ENCODE measurements at regions not wholly inside any gene's neighbourhood (a gene's known extent, or its start where the extent isn't known, plus 50 kb on each side); places are given as distances from the start of the nearest gene placed in this dataset.

DNA sequence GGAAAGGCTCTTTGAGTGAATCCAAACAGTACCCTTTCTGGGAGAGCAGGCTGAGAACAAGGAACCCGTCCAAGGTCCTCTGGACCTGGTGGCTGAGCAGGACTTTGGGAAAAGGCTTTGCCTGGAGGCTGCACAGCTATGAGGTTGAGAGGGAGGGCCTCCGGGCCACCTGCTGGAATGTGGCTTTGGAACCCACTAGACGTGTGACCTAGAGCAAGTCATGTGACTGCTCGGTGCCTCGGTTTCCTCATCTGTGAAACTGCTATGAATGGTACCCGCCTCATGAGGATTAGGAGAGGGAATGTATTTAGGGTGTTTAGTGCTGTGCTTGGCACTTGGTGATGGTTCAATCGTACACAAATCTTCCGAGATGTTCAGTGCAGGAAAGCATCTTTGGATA, 50.4 kb downstream of the HAPSTR1 start:
- H3K27ac Mint-ChIP-seq: no peak overlapping the region
- H3K9me3 Mint-ChIP-seq: no peaks in the 10 kb centered on the region
- intact Hi-C loops (cut with micrococcal nuclease): no loop called here
- H3K36me3 Mint-ChIP-seq: no peaks in the 10 kb centered on the region
- H3K4me1 ChIP-seq (ENCODE audit: control insufficient read depth, insufficient read depth, low read length): peaks cover 9% of the 10 kb centered on the region
- no peaks in the 10 kb centered on the region for H3K27me3 ChIP-seq (ENCODE audit: control insufficient read depth, insufficient read depth, low read length)
- H3K4me3 ChIP-seq (ENCODE audit: low read length): no peak overlapping the region
- ATAC-seq: no peak
- no peak for DNase-seq
- TF ChIP-seq, protein P1, sequence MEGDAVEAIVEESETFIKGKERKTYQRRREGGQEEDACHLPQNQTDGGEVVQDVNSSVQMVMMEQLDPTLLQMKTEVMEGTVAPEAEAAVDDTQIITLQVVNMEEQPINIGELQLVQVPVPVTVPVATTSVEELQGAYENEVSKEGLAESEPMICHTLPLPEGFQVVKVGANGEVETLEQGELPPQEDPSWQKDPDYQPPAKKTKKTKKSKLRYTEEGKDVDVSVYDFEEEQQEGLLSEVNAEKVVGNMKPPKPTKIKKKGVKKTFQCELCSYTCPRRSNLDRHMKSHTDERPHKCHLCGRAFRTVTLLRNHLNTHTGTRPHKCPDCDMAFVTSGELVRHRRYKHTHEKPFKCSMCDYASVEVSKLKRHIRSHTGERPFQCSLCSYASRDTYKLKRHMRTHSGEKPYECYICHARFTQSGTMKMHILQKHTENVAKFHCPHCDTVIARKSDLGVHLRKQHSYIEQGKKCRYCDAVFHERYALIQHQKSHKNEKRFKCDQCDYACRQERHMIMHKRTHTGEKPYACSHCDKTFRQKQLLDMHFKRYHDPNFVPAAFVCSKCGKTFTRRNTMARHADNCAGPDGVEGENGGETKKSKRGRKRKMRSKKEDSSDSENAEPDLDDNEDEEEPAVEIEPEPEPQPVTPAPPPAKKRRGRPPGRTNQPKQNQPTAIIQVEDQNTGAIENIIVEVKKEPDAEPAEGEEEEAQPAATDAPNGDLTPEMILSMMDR (IDR thresholded peaks at IDR 0.05): no peak
- WGBS (ENCODE audit: insufficient coverage): 93% methylated on average over 8 of the region's 8 CpGs
- H3K27ac ChIP-seq (ENCODE audit: low read length): no peak overlapping the region
- peaks cover 0 to 2% of the 10 kb centered on the region in 2 donors for H3K27me3 Mint-ChIP-seq (ENCODE audit: low read depth in 2 of 2)
- H3K4me3 Mint-ChIP-seq: no peak overlapping the region
- no peaks in the 10 kb centered on the region for H3K36me3 ChIP-seq (ENCODE audit: control insufficient read depth, insufficient read depth, low read length)
- H3K4me1 Mint-ChIP-seq: peaks cover 13 to 29% of the 10 kb centered on the region in 2 donors
- H3K9me3 ChIP-seq (ENCODE audit: control insufficient read depth, insufficient read depth, low read length): no peaks in the 10 kb centered on the region

DNA sequence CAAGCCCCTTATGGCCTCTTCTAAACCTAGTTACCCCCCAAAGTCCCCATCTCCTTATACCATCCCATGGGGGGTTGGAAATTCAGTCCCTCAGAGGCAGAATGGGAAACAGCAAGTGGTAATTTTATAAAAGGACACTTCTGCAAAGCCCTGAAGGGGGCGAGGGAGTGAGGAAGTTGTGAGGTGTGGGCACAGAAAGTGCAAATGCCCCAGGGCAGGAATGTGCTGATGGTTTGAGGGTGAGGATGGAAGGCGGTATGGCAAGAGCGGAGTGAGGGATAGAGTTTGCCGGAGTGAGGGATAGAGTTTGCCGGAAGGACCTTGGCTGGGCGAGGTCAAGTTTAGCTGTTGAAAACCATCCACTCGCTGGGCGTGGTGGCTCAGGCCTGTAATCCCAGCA, 52.7 kb downstream of the HAPSTR1 start:
- no peak overlapping the region for H3K4me3 ChIP-seq (ENCODE audit: low read length)
- Mint-ChIP-seq H3K27me3 (ENCODE audit: low read depth in 2 of 2) (no peaks in the 10 kb centered on the region), H3K9me3 (no peaks in the 10 kb centered on the region), H3K27ac (no peak overlapping the region), H3K4me1 (peaks cover 8 to 16% of the 10 kb centered on the region in 2 donors), H3K4me3 (no peak overlapping the region), H3K36me3 (no peaks in the 10 kb centered on the region)
- no peaks in the 10 kb centered on the region for H3K36me3 ChIP-seq (ENCODE audit: control insufficient read depth, insufficient read depth, low read length)
- no peak overlapping the region for H3K27ac ChIP-seq (ENCODE audit: low read length)
- no peaks in the 10 kb centered on the region for H3K9me3 ChIP-seq (ENCODE audit: control insufficient read depth, insufficient read depth, low read length)
- WGBS (ENCODE audit: insufficient coverage): 96% methylated on average over 8 of the region's 8 CpGs
- peaks cover 5% of the 10 kb centered on the region for H3K4me1 ChIP-seq (ENCODE audit: control insufficient read depth, insufficient read depth, low read length)
- DNase-seq: no peak
- intact Hi-C loops (cut with micrococcal nuclease): no loop called here
- H3K27me3 ChIP-seq (ENCODE audit: control insufficient read depth, insufficient read depth, low read length): no peaks in the 10 kb centered on the region
- TF ChIP-seq, protein P1 (IDR thresholded peaks at IDR 0.05): no peak
- no peak for ATAC-seq

DNA sequence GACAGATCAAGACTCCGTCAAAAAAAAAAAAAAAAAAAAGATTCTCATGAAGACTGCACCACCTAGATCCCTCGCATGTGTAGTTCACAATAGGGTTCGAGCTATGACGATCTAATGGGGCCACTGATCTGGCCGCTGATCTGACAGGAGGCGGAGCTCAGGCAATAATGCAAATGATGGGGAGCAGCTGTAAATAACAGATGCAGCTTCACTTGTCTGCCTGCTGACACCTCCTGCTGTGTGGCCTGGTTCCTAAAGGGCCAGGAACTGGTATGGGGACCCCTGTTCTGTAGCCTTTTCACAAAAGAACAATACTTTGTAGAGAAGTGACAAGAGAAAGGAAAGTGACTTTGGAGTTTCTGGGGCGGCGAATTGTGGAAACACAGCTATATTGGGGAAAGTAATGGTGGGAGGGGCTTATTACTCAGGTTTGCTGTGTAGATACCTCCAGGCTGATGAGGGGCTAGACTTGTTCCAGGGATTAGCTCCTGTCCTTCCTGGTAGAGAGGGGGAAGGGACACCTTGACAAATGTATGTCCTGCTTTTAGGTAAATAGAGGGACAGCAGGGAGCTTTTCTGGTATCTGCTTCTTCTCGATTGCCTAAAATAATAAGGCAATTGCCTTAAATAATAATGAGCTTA, 57.1 kb downstream of the HAPSTR1 start:
- Histone ChIP-seq H3K4me1 (ENCODE audit: control insufficient read depth, insufficient read depth, low read length) (no peaks in the 10 kb centered on the region), H3K9me3 (ENCODE audit: control insufficient read depth, insufficient read depth, low read length) (no peaks in the 10 kb centered on the region), H3K27me3 (ENCODE audit: control insufficient read depth, insufficient read depth, low read length) (no peaks in the 10 kb centered on the region), H3K36me3 (ENCODE audit: control insufficient read depth, insufficient read depth, low read length) (no peaks in the 10 kb centered on the region), H3K4me3 (ENCODE audit: low read length) (no peak overlapping the region), H3K27ac (ENCODE audit: low read length) (no peak overlapping the region)
- Mint-ChIP-seq H3K27ac (no peak overlapping the region), H3K27me3 (ENCODE audit: low read depth in 2 of 2) (no peaks in the 10 kb centered on the region), H3K36me3 (no peaks in the 10 kb centered on the region), H3K9me3 (no peaks in the 10 kb centered on the region), H3K4me3 (no peak overlapping the region), H3K4me1 (peaks cover 0 to 7% of the 10 kb centered on the region in 2 donors)
- DNase-seq (no peak), ATAC-seq (no peak)
- intact Hi-C loops (cut with micrococcal nuclease): no loop called here
- WGBS (ENCODE audit: insufficient coverage): 62% methylated on average over 8 of the region's 9 CpGs
- TF ChIP-seq, protein P1 (IDR thresholded peaks at IDR 0.05): no peak

DNA sequence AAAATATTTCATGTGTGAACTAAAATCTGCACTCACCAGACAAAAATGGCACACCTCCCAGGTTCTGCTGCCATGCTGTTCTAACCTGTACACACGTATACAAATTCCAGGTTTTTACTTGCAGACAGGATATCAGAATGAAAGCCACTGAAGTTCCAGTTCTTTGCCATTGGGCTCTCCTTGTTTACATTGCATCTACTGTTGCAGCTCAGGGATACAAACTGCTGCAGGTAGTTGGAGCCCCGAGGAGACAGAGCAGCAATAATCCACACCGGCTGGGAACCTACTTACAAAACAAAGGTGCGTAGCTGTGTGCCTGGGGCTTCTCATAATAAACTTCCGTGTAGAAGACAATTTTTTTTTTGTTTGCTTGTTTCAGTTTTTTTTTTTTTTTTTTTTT, 59.6 kb downstream of the HAPSTR1 start:
- intact Hi-C loops (cut with micrococcal nuclease): no loop called here
- ATAC-seq: no peak
- H3K27ac Mint-ChIP-seq: no peak overlapping the region
- no peak overlapping the region for H3K27ac ChIP-seq (ENCODE audit: low read length)
- no peaks in the 10 kb centered on the region for H3K36me3 Mint-ChIP-seq
- H3K4me1 ChIP-seq (ENCODE audit: control insufficient read depth, insufficient read depth, low read length): no peaks in the 10 kb centered on the region
- 85% methylated on average over 5 of the region's 5 CpGs for WGBS (ENCODE audit: insufficient coverage)
- no peaks in the 10 kb centered on the region for H3K9me3 Mint-ChIP-seq
- no peaks in the 10 kb centered on the region for H3K36me3 ChIP-seq (ENCODE audit: control insufficient read depth, insufficient read depth, low read length)
- no peak overlapping the region for H3K4me3 ChIP-seq (ENCODE audit: low read length)
- TF ChIP-seq, protein P1 (IDR thresholded peaks at IDR 0.05): no peak
- no peaks in the 10 kb centered on the region for H3K9me3 ChIP-seq (ENCODE audit: control insufficient read depth, insufficient read depth, low read length)
- no peaks in the 10 kb centered on the region for H3K4me1 Mint-ChIP-seq
- H3K27me3 Mint-ChIP-seq (ENCODE audit: low read depth in 2 of 2): peaks cover 0 to 9% of the 10 kb centered on the region in 2 donors
- no peaks in the 10 kb centered on the region for H3K27me3 ChIP-seq (ENCODE audit: control insufficient read depth, insufficient read depth, low read length)
- no peak overlapping the region for H3K4me3 Mint-ChIP-seq
- no peak for DNase-seq
